ENCODE measurements at regions not wholly inside any gene's neighbourhood (a gene's known extent, or its start where the extent isn't known, plus 50 kb on each side); places are given as distances from the start of the nearest gene placed in this dataset.

DNA sequence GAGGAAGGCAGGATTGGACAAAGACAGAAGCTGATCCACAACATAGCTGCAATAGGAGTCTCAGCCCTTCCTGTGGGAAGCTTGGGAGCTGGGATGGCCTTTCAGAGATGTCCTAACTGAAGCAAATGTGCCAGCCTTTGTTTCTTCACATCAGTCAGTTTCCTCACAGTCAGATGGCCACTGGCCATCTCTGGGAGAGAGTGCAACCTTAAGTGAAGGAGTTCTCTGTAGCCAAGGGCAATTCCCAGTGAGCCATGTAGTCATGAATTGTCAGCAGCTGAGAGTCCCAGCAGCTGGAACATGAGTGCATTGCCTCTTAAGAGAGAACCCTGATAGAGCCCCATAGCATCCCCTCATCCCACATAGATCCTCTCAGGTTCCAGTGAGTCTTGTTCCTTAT is 89.1 kb upstream of the LIFR start:
- Mint-ChIP-seq H3K27ac (no peak overlapping the region), H3K9me3 (peaks cover 0 to 5% (median under 1%) of the 10 kb centered on the region in 8 donors), H3K27me3 (peaks cover 5% of the 10 kb centered on the region in 2 donors), H3K4me1 (peaks cover 4 to 10% (median 5%) of the 10 kb centered on the region in 4 donors), H3K4me3 (no peak overlapping the region), H3K36me3 (no peaks in the 10 kb centered on the region)
- Histone ChIP-seq H3K36me3 (ENCODE audit: insufficient read depth, low read length) (no peaks in the 10 kb centered on the region), H3K27ac (ENCODE audit: low read depth, low read length) (no peak overlapping the region), H3K4me1 (ENCODE audit: insufficient read depth, low read length) (no peaks in the 10 kb centered on the region), H3K27me3 (ENCODE audit: insufficient read depth, low read length) (no peaks in the 10 kb centered on the region), H3K4me3 (ENCODE audit: low read length in 2 of 2) (no peak overlapping the region), H3K9me3 (ENCODE audit: control insufficient read depth in 1 of 2, low read length in 2 of 2) (no peaks in the 10 kb centered on the region)
- intact Hi-C loops (cut with micrococcal nuclease) = no loop called here
- CTCF ChIA-PET (ENCODE audit: partially characterized antibody) = no interaction called here
- no peak for DNase-seq
- POLR2A ChIA-PET (ENCODE audit: partially characterized antibody) = no interaction called here

- H3K4me3 Mint-ChIP-seq = peak overlapping the region in 1 of 8 donors; percentile 60
- POLR2A ChIA-PET (ENCODE audit: partially characterized antibody) = no interaction called here
- no peak for DNase-seq
- peaks cover 0 to 5% (median 0%) of the 10 kb centered on the region in 8 donors for H3K9me3 Mint-ChIP-seq
- H3K36me3 Mint-ChIP-seq = no peaks in the 10 kb centered on the region
- CTCF ChIA-PET (ENCODE audit: partially characterized antibody) = no interaction called here
- intact Hi-C loops (cut with micrococcal nuclease) = no loop called here
- H3K4me1 ChIP-seq (ENCODE audit: insufficient read depth, low read length) = peaks cover 7% of the 10 kb centered on the region
- H3K27ac ChIP-seq (ENCODE audit: low read depth, low read length) = no peak overlapping the region
- no peaks in the 10 kb centered on the region for H3K27me3 ChIP-seq (ENCODE audit: insufficient read depth, low read length)
- peaks cover 5 to 15% (median 7%) of the 10 kb centered on the region in 4 donors for H3K4me1 Mint-ChIP-seq
- H3K27me3 Mint-ChIP-seq = peaks cover 4 to 7% of the 10 kb centered on the region in 2 donors
- no peak overlapping the region for H3K27ac Mint-ChIP-seq
- H3K9me3 ChIP-seq (ENCODE audit: control insufficient read depth in 1 of 2, low read length in 2 of 2) = no peaks in the 10 kb centered on the region
- no peak overlapping the region for H3K4me3 ChIP-seq (ENCODE audit: low read length in 2 of 2)
- no peaks in the 10 kb centered on the region for H3K36me3 ChIP-seq (ENCODE audit: insufficient read depth, low read length)
These were observed 92.4 kb upstream of the LIFR start for GRCh38 chr5:38648703-38649291.

GRCh38 chr5:38650540-38650939 is 94.1 kb upstream of the LIFR start:
- Mint-ChIP-seq H3K9me3 (peaks cover 0 to 2% (median 0%) of the 10 kb centered on the region in 8 donors), H3K27ac (no peak overlapping the region), H3K36me3 (no peaks in the 10 kb centered on the region), H3K27me3 (peaks cover 4 to 7% of the 10 kb centered on the region in 2 donors), H3K4me1 (peaks cover 5 to 15% (median 7%) of the 10 kb centered on the region in 4 donors), H3K4me3 (peak overlapping the region; percentile 17 to 83 (median 74))
- H3K4me1 ChIP-seq (ENCODE audit: insufficient read depth, low read length) = peaks cover 7% of the 10 kb centered on the region
- H3K9me3 ChIP-seq (ENCODE audit: control insufficient read depth in 1 of 2, low read length in 2 of 2) = no peaks in the 10 kb centered on the region
- no peak for DNase-seq
- no peaks in the 10 kb centered on the region for H3K27me3 ChIP-seq (ENCODE audit: insufficient read depth, low read length)
- H3K36me3 ChIP-seq (ENCODE audit: insufficient read depth, low read length) = no peaks in the 10 kb centered on the region
- CTCF ChIA-PET (ENCODE audit: partially characterized antibody) = no interaction called here
- no peak overlapping the region for H3K4me3 ChIP-seq (ENCODE audit: low read length in 2 of 2)
- POLR2A ChIA-PET (ENCODE audit: partially characterized antibody) = no interaction called here
- no peak overlapping the region for H3K27ac ChIP-seq (ENCODE audit: low read depth, low read length)
- intact Hi-C loops (cut with micrococcal nuclease) = no loop called here

DNA sequence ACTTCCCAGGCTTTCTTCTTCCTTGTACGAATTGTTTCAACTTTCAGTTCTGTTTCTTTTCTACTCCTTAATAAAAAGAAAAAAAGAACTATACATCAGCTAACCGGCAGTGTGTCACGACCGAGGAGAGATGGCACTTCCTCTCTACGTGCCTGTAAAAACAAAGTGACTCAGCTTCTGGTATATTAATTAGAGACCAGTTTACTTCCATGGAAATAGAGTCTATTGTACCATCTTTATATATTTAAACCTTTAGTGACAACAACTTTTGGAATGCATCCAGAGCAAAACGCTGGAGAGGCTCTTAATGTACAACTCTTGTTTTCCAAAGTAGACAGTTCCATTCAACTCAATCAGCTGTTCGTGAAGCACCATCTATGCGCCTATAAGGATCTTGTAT is 94.5 kb upstream of the LIFR start:
- POLR2A ChIA-PET (ENCODE audit: partially characterized antibody) = no interaction called here
- H3K36me3 ChIP-seq (ENCODE audit: insufficient read depth, low read length) = no peaks in the 10 kb centered on the region
- no peaks in the 10 kb centered on the region for H3K9me3 ChIP-seq (ENCODE audit: control insufficient read depth in 1 of 2, low read length in 2 of 2)
- H3K27ac ChIP-seq (ENCODE audit: low read depth, low read length) = no peak overlapping the region
- no peaks in the 10 kb centered on the region for H3K27me3 ChIP-seq (ENCODE audit: insufficient read depth, low read length)
- DNase-seq = no peak
- Mint-ChIP-seq H3K9me3 (peaks cover 0 to 2% (median 0%) of the 10 kb centered on the region in 8 donors), H3K4me3 (peak overlapping the region in 6 of 8 donors; percentile 13 to 83 (median 74)), H3K4me1 (peaks cover 5 to 15% (median 7%) of the 10 kb centered on the region in 4 donors), H3K36me3 (no peaks in the 10 kb centered on the region), H3K27ac (no peak overlapping the region), H3K27me3 (peaks cover 4 to 9% of the 10 kb centered on the region in 2 donors)
- CTCF ChIA-PET (ENCODE audit: partially characterized antibody) = no interaction called here
- peaks cover 7% of the 10 kb centered on the region for H3K4me1 ChIP-seq (ENCODE audit: insufficient read depth, low read length)
- intact Hi-C loops (cut with micrococcal nuclease) = no loop called here
- H3K4me3 ChIP-seq (ENCODE audit: low read length in 2 of 2) = no peak overlapping the region

GRCh38 chr5:38651806-38652205 is 95.4 kb upstream of the LIFR start:
- peaks cover 4 to 9% of the 10 kb centered on the region in 2 donors for H3K27me3 Mint-ChIP-seq
- POLR2A ChIA-PET (ENCODE audit: partially characterized antibody) = no interaction called here
- no peaks in the 10 kb centered on the region for H3K9me3 ChIP-seq (ENCODE audit: control insufficient read depth in 1 of 2, low read length in 2 of 2)
- no peak for DNase-seq
- H3K27me3 ChIP-seq (ENCODE audit: insufficient read depth, low read length) = no peaks in the 10 kb centered on the region
- H3K4me1 Mint-ChIP-seq = peaks cover 5 to 15% (median 7%) of the 10 kb centered on the region in 4 donors
- no peaks in the 10 kb centered on the region for H3K36me3 Mint-ChIP-seq
- CTCF ChIA-PET (ENCODE audit: partially characterized antibody) = no interaction called here
- intact Hi-C loops (cut with micrococcal nuclease) = no loop called here
- H3K4me3 Mint-ChIP-seq = no peak overlapping the region
- H3K4me1 ChIP-seq (ENCODE audit: insufficient read depth, low read length) = peaks cover 7% of the 10 kb centered on the region
- no peak overlapping the region for H3K27ac Mint-ChIP-seq
- H3K27ac ChIP-seq (ENCODE audit: low read depth, low read length) = no peak overlapping the region
- H3K4me3 ChIP-seq (ENCODE audit: low read length in 2 of 2) = no peak overlapping the region
- H3K36me3 ChIP-seq (ENCODE audit: insufficient read depth, low read length) = no peaks in the 10 kb centered on the region
- peaks cover 0 to 2% (median 0%) of the 10 kb centered on the region in 8 donors for H3K9me3 Mint-ChIP-seq

DNA sequence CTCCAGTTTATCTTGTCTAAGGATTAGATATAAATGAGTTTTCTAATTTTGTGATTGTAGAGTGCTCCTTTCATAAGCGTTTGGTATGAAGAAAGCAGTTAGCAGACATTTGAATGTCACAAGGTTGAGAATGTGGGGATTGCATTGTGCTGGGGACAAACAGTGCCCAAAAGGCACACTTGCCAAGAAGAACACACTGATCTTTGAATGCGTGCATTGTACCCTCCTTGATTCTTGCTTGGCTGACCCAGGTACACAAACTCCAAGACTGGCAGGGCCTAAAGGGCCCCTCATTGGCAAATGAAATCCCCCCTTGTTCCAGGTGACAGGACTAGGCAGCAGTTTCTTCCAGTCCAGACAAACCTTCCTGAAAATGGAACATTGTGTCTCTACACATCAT is 96.9 kb upstream of the LIFR start:
- Mint-ChIP-seq H3K4me3 (no peak overlapping the region), H3K9me3 (peaks cover 0 to 2% (median 0%) of the 10 kb centered on the region in 8 donors), H3K27me3 (peaks cover 7 to 10% of the 10 kb centered on the region in 2 donors), H3K36me3 (no peaks in the 10 kb centered on the region), H3K4me1 (peaks cover 5 to 15% (median 7%) of the 10 kb centered on the region in 4 donors), H3K27ac (no peak overlapping the region)
- no peaks in the 10 kb centered on the region for H3K27me3 ChIP-seq (ENCODE audit: insufficient read depth, low read length)
- H3K9me3 ChIP-seq (ENCODE audit: control insufficient read depth in 1 of 2, low read length in 2 of 2) = no peaks in the 10 kb centered on the region
- no peak for DNase-seq
- no peaks in the 10 kb centered on the region for H3K36me3 ChIP-seq (ENCODE audit: insufficient read depth, low read length)
- CTCF ChIA-PET (ENCODE audit: partially characterized antibody) = no interaction called here
- intact Hi-C loops (cut with micrococcal nuclease) = no loop called here
- no peak overlapping the region for H3K4me3 ChIP-seq (ENCODE audit: low read length in 2 of 2)
- H3K27ac ChIP-seq (ENCODE audit: low read depth, low read length) = no peak overlapping the region
- peaks cover 7% of the 10 kb centered on the region for H3K4me1 ChIP-seq (ENCODE audit: insufficient read depth, low read length)
- POLR2A ChIA-PET (ENCODE audit: partially characterized antibody) = no interaction called here

GRCh38 chr5:38655691-38656090 is 99.2 kb upstream of the LIFR start:
- POLR2A ChIA-PET (ENCODE audit: partially characterized antibody) = no interaction called here
- Mint-ChIP-seq H3K9me3 (peaks cover 0 to 2% (median 0%) of the 10 kb centered on the region in 8 donors), H3K27ac (no peak overlapping the region), H3K4me1 (peaks cover 0 to 3% (median 2%) of the 10 kb centered on the region in 4 donors), H3K4me3 (no peak overlapping the region), H3K27me3 (peaks cover 11 to 16% of the 10 kb centered on the region in 2 donors), H3K36me3 (no peaks in the 10 kb centered on the region)
- Histone ChIP-seq H3K9me3 (ENCODE audit: control insufficient read depth in 1 of 2, low read length in 2 of 2) (no peaks in the 10 kb centered on the region), H3K4me3 (ENCODE audit: low read length in 2 of 2) (no peak overlapping the region), H3K4me1 (ENCODE audit: insufficient read depth, low read length) (peaks cover 6% of the 10 kb centered on the region), H3K27me3 (ENCODE audit: insufficient read depth, low read length) (no peaks in the 10 kb centered on the region), H3K27ac (ENCODE audit: low read depth, low read length) (no peak overlapping the region), H3K36me3 (ENCODE audit: insufficient read depth, low read length) (no peaks in the 10 kb centered on the region)
- CTCF ChIA-PET (ENCODE audit: partially characterized antibody) = no interaction called here
- intact Hi-C loops (cut with micrococcal nuclease) = no loop called here
- DNase-seq = no peak
